ENCODE measurements at regions not wholly inside any gene's neighbourhood (a gene's known extent, or its start where the extent isn't known, plus 50 kb on each side); places are given as distances from the start of the nearest gene placed in this dataset.

GRCh38 chr2:2707206-2707991 is 376.3 kb upstream of the MYT1L start:
- Mint-ChIP-seq H3K4me1 (ENCODE audit: low read depth) (no peaks in the 10 kb centered on the region), H3K27me3 (ENCODE audit: low read depth) (no peaks in the 10 kb centered on the region), H3K36me3 (ENCODE audit: low read depth) (no peaks in the 10 kb centered on the region), H3K9me3 (no peaks in the 10 kb centered on the region), H3K4me3 (no peak overlapping the region), H3K27ac (no peak overlapping the region)

DNA sequence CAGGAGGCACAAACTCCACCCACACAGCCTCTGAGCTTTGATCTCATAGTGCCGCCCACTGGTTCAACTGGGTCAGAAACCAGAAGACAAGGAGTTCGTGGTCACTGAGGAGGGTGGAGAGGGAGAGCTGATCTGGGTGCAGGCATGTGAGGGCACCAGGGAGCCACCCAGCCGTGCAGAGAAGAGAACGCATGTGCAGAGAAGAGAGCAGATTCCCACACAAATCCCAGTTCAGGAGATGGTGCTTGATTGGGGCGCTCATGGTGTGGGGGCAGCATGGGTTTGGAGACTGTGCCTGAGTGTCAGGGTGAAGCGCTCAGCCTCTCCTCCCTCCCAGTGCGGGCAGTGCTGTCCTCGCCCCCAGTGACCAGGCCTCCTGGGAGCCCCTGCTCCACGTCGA is 375.2 kb upstream of the MYT1L start:
- Mint-ChIP-seq H3K4me1 (ENCODE audit: low read depth) (no peaks in the 10 kb centered on the region), H3K9me3 (no peaks in the 10 kb centered on the region), H3K27me3 (ENCODE audit: low read depth) (no peaks in the 10 kb centered on the region), H3K36me3 (ENCODE audit: low read depth) (no peaks in the 10 kb centered on the region), H3K4me3 (no peak overlapping the region), H3K27ac (no peak overlapping the region)

- H3K4me3 Mint-ChIP-seq, result no peak overlapping the region
Observed at GRCh38 chr2:2705871-2706270, 374.8 kb upstream of the MYT1L start.

DNA sequence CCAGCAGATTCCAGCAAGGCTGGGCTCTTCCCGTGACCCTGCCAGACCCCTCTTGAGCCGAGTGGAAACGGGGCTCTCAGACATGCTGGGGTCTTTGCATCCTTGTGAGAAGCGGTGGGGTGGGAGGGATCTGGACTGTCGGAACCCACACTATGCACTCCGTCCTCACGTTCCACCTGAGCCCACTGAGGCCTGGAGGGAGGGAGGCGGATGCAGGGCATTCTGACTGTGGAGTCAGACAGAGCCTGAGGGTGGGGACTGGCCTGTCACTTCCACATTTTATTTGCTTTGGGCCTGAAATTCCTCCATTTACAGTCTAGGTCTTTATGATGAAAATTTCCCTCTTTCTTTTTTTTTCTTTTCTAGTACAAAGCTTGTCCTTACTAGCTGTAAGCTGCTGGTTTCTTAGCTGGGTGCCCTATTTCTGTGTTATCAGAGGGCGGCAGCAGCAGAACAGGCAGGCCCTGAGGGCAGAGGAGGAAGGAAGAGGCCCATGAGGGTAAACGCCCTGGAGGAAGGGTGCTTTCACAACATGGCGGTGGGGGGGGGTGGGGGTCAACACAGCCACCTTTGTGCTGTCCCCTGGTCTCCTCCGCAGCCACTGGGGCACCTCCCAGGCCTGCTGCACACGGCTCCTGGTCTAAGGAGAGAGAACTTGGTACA is 373.5 kb upstream of the MYT1L start:
- Mint-ChIP-seq H3K4me1 (ENCODE audit: low read depth) (no peaks in the 10 kb centered on the region), H3K4me3 (no peak overlapping the region), H3K27ac (no peak overlapping the region), H3K27me3 (ENCODE audit: low read depth) (no peaks in the 10 kb centered on the region), H3K9me3 (no peaks in the 10 kb centered on the region), H3K36me3 (ENCODE audit: low read depth) (no peaks in the 10 kb centered on the region)

More at GRCh38 chr2:2705871-2706270, 374.8 kb upstream of the MYT1L start:
- Mint-ChIP-seq H3K27ac (no peak overlapping the region), H3K27me3 (ENCODE audit: low read depth) (no peaks in the 10 kb centered on the region), H3K36me3 (ENCODE audit: low read depth) (no peaks in the 10 kb centered on the region), H3K4me1 (ENCODE audit: low read depth) (no peaks in the 10 kb centered on the region), H3K9me3 (no peaks in the 10 kb centered on the region)

DNA sequence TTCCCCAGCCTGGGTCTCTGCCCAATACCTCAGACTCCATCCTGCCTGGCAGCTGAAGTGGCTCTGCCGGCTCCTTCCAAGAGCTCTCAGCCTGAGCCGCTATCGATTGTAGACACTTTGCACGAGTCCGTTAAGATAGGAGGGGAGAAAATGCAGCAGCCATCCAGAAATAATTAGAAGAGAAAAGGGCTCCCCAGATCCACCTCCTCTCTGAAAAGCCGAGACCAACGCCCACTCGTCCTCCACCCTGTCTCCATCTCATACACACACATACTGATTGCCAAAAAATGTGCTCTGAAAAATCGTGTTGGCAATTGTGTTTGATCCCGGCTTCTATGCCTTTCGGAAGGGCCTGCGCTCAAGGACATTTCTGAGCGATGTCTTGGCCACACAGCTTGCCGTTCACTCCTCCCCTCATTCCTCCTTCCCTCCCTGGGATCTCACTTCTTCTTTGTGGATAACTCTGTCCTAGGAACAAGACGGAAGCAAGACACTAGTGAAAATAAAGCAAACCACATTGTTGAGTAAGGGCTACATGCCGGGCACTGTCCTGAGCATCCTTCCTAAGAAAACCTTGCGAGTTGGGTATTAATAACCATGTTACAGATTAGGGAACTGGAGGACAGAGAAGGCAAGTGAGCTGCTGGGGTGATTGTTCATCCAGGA is 372.8 kb upstream of the MYT1L start:
- Mint-ChIP-seq H3K27ac (no peak overlapping the region), H3K9me3 (no peaks in the 10 kb centered on the region), H3K36me3 (ENCODE audit: low read depth) (no peaks in the 10 kb centered on the region), H3K4me3 (no peak overlapping the region), H3K27me3 (ENCODE audit: low read depth) (no peaks in the 10 kb centered on the region), H3K4me1 (ENCODE audit: low read depth) (no peaks in the 10 kb centered on the region)

DNA sequence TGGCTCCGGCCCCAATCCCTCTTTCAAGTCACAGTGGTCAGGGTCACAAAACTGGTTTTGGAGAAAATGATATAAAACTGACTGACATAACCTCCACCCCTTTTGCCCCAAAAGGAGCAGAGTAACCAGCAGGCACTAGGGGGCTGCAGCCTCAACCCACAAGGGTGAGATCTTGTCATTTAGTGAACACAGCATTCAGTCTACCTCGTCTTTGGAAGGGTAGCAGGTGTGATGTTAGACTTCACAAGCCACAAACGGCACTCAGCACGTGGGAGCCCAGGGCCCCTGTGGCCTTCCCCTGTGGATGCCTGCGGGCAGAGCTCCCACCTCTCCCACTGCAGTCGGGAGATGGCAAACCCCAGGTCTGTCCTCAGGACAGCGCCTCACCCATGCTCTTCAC is 372.1 kb upstream of the MYT1L start:
- Mint-ChIP-seq H3K27me3 (ENCODE audit: low read depth) (no peaks in the 10 kb centered on the region), H3K9me3 (no peaks in the 10 kb centered on the region), H3K4me3 (no peak overlapping the region), H3K27ac (no peak overlapping the region), H3K4me1 (ENCODE audit: low read depth) (no peaks in the 10 kb centered on the region), H3K36me3 (ENCODE audit: low read depth) (no peaks in the 10 kb centered on the region)

DNA sequence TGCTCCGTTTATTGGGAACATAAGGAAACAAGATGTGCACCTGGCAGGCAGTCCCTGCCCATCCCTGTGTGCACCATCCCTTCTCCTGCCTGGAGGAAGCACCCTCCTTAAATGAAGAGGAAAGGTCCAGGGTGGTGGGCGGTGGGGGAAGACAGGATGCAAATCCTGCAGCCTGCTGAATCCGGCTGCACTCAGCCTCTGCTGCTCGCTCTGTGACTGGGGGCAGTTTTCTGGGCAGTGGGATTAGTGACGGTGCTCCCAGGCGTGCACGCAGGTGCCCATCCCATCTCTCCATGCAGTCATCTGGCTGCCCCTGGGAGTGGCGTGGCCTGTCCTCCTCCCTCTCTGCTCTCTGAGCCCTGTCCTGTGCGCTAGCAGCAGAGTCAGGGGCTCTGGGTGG is 371.3 kb upstream of the MYT1L start:
- H3K36me3 Mint-ChIP-seq (ENCODE audit: low read depth), result no peaks in the 10 kb centered on the region
- H3K27me3 Mint-ChIP-seq (ENCODE audit: low read depth), result no peaks in the 10 kb centered on the region
- H3K9me3 Mint-ChIP-seq, result no peaks in the 10 kb centered on the region
- no peaks in the 10 kb centered on the region for H3K4me1 Mint-ChIP-seq (ENCODE audit: low read depth)
- H3K27ac Mint-ChIP-seq, result no peak overlapping the region
- H3K4me3 Mint-ChIP-seq, result no peak overlapping the region

- H3K4me1 Mint-ChIP-seq (ENCODE audit: low read depth), result no peaks in the 10 kb centered on the region
Observed at GRCh38 chr2:2701813-2702212, 370.7 kb upstream of the MYT1L start.

GRCh38 chr2:2701176-2701781 is 370.2 kb upstream of the MYT1L start:
- Mint-ChIP-seq H3K9me3 (no peaks in the 10 kb centered on the region), H3K36me3 (ENCODE audit: low read depth) (no peaks in the 10 kb centered on the region), H3K27ac (no peak overlapping the region), H3K4me1 (ENCODE audit: low read depth) (no peaks in the 10 kb centered on the region), H3K27me3 (ENCODE audit: low read depth) (no peaks in the 10 kb centered on the region), H3K4me3 (no peak overlapping the region)

More at GRCh38 chr2:2701813-2702212, 370.7 kb upstream of the MYT1L start:
- no peaks in the 10 kb centered on the region for H3K27me3 Mint-ChIP-seq (ENCODE audit: low read depth)
- H3K9me3 Mint-ChIP-seq, result no peaks in the 10 kb centered on the region
- H3K27ac Mint-ChIP-seq, result no peak overlapping the region
- no peaks in the 10 kb centered on the region for H3K36me3 Mint-ChIP-seq (ENCODE audit: low read depth)
- no peak overlapping the region for H3K4me3 Mint-ChIP-seq

- H3K36me3 Mint-ChIP-seq (ENCODE audit: low read depth), result no peaks in the 10 kb centered on the region
- H3K27ac Mint-ChIP-seq, result no peak overlapping the region
- H3K4me3 Mint-ChIP-seq, result no peak overlapping the region
- no peaks in the 10 kb centered on the region for H3K27me3 Mint-ChIP-seq (ENCODE audit: low read depth)
- no peaks in the 10 kb centered on the region for H3K4me1 Mint-ChIP-seq (ENCODE audit: low read depth)
- no peaks in the 10 kb centered on the region for H3K9me3 Mint-ChIP-seq
Observed at GRCh38 chr2:2699121-2699505, 368.0 kb upstream of the MYT1L start.

DNA sequence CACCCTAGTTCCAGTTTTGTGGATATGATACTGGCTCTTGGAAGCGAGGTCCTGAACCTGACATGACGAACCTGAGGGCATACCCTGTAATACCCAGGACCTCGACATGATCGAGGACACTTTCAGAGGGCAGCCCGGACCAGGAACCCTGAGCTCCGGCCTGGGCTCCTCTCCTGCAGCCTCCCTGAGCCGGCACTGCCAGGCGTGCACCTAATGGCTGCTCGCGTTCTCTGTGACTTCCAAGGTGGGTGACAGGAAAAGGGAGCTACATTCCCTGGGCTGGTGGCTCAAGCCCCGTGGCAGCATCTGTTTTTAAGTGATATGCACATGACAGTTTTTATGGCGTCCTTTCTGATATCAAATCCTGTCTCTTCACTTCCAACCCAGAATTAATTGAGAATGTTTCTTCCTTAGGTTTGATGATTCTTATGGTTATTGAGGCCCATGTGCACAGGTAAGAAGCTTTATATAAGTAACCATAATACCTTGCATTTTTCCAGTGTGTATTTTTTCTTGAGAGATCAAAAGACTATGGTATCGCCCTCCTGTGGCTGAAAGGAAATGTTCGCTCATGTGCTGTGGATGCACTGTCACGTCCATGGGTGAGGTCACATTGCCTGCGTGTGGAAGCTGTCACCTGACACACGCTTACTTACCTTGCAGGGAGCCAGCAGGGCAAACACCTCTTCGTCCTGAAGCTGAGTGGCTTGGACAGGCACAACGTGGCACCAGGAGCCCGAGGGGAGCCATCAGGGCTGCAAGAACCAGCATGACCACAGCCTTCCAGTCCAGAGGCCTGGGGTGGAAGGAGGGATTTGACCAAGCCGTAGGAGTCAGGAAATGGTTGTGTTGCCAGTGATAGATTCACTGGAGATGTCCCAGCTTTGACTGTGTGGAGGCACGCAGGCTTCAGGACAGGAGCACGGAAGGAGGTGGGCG is 367.4 kb upstream of the MYT1L start:
- H3K4me1 Mint-ChIP-seq (ENCODE audit: low read depth), result no peaks in the 10 kb centered on the region
- H3K27me3 Mint-ChIP-seq (ENCODE audit: low read depth), result no peaks in the 10 kb centered on the region
- H3K9me3 Mint-ChIP-seq, result no peaks in the 10 kb centered on the region
- no peak overlapping the region for H3K27ac Mint-ChIP-seq
- H3K36me3 Mint-ChIP-seq (ENCODE audit: low read depth), result no peaks in the 10 kb centered on the region
- H3K4me3 Mint-ChIP-seq, result no peak overlapping the region

DNA sequence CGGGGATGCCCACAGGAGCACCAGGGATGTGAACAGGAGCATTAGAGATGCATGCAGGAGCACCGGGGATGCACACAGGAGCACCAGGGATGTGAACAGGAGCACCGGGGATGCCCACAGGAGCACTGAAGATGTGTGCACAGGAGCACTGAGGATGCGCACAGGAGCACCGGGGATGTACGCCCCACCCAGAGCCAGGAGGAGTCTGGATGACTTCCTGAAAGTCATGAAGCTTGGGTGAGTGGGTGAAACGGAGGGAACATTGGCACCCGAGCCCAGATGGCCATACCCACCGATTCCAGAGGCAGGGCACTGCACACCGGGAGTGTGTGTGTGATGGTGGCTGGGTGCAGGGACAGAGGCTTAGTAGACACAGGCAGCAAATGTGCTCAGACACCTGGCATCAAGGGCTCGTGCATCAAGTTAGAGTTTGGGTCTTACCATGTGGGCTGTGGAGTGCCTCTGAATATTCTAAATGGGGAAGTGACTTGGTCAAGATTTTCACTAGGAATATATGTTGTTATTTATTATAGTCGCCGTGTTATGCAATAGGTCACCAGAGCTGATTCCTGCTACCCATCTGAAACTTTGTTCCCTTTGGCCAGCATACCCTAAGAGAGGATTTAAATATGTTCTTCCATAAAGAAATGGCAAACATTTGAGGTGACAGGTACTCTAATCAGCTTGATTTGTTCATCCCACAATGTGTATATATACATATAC is 365.8 kb upstream of the MYT1L start:
- H3K27ac Mint-ChIP-seq, result no peak overlapping the region
- no peaks in the 10 kb centered on the region for H3K9me3 Mint-ChIP-seq
- no peak overlapping the region for H3K4me3 Mint-ChIP-seq
- no peaks in the 10 kb centered on the region for H3K36me3 Mint-ChIP-seq (ENCODE audit: low read depth)
- H3K4me1 Mint-ChIP-seq (ENCODE audit: low read depth), result no peaks in the 10 kb centered on the region
- H3K27me3 Mint-ChIP-seq (ENCODE audit: low read depth), result no peaks in the 10 kb centered on the region

DNA sequence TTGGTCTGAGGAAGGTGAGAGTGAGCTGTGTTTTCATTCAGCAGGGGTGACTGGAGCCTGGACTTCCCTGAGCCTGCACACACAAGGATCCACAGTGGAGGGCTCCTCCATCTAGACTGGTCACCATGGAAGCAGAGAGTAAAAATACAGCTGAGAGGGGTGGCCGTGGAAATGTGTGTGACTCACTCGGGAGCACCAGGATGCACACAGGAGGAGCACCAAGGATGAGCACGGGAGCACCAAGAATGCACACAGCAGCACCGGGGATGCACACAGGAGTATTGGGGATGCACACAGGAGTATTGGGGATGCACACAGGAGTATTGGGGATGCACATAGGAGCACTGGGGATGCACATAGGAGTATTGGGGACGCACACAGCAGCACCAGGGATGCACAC is 365.2 kb upstream of the MYT1L start:
- Mint-ChIP-seq H3K4me3 (no peak overlapping the region), H3K27ac (no peak overlapping the region), H3K4me1 (ENCODE audit: low read depth) (no peaks in the 10 kb centered on the region), H3K36me3 (ENCODE audit: low read depth) (no peaks in the 10 kb centered on the region), H3K27me3 (ENCODE audit: low read depth) (no peaks in the 10 kb centered on the region), H3K9me3 (no peaks in the 10 kb centered on the region)

All from T-helper 1 cell treated with Interleukin-12 subunit alpha and Interleukin-12 subunit beta and Interleukin-4 antibody, amounts not matched to agents 30 μg/mL and 1 μg/mL, for 36 hours (primary cell).